ENCODE measurements at regions not wholly inside any gene's neighbourhood (a gene's known extent, or its start where the extent isn't known, plus 50 kb on each side); places are given as distances from the start of the nearest gene placed in this dataset.

- DNase-seq = peak; percentile 42
Measured at GRCh38 chr20:56998438-56998837, 268.0 kb downstream of the BMP7 start.

GRCh38 chr20:57000441-57000968 is 265.9 kb downstream of the BMP7 start:
- Histone ChIP-seq H3K9me3 (ENCODE audit: low read length) (peaks cover 9% of the 10 kb centered on the region), H3K79me2 (ENCODE audit: low read length) (no peaks in the 10 kb centered on the region), H3K4me3 (ENCODE audit: low read length) (no peak overlapping the region), H4K20me1 (ENCODE audit: insufficient read depth, low read depth, low read length) (no peaks in the 10 kb centered on the region), H3K9me2 (replicated peaks; ENCODE audit: insufficient read depth, low read length) (no peaks in the 10 kb centered on the region), H3K9ac (ENCODE audit: low read length) (no peak overlapping the region), H3K27ac (ENCODE audit: low read length) (no peak overlapping the region), H2AFZ (ENCODE audit: low read length) (no peak overlapping the region), H3K36me3 (ENCODE audit: insufficient read depth, low read length) (no peaks in the 10 kb centered on the region), H3K27me3 (ENCODE audit: low read length) (0 out of 2 replicates have a peak, but pooled peaks cover 3% of the 10 kb centered on the region), H3K4me1 (ENCODE audit: low read length) (no peaks in the 10 kb centered on the region; the same call in 1 of the 2 replicates), H3K4me2 (ENCODE audit: low read depth, low read length, poor library complexity, severe bottlenecking) (no peak overlapping the region)
- peak; percentile 4 for DNase-seq

More at GRCh38 chr20:56998438-56998837, 268.0 kb downstream of the BMP7 start:
- Histone ChIP-seq H3K4me1 (ENCODE audit: low read length) (peaks cover 3% of the 10 kb centered on the region; the same call in 1 of the 2 replicates), H3K9me2 (replicated peaks; ENCODE audit: insufficient read depth, low read length) (no peaks in the 10 kb centered on the region), H3K4me2 (ENCODE audit: low read depth, low read length, poor library complexity, severe bottlenecking) (no peak overlapping the region), H3K36me3 (ENCODE audit: insufficient read depth, low read length) (no peaks in the 10 kb centered on the region), H3K27me3 (ENCODE audit: low read length) (0 out of 2 replicates have a peak, but pooled peaks cover 3% of the 10 kb centered on the region), H3K27ac (ENCODE audit: low read length) (no peak overlapping the region), H4K20me1 (ENCODE audit: insufficient read depth, low read depth, low read length) (no peaks in the 10 kb centered on the region), H2AFZ (ENCODE audit: low read length) (no peak overlapping the region), H3K9me3 (ENCODE audit: low read length) (peaks cover 9% of the 10 kb centered on the region), H3K9ac (ENCODE audit: low read length) (no peak overlapping the region), H3K4me3 (ENCODE audit: low read length) (no peak overlapping the region), H3K79me2 (ENCODE audit: low read length) (no peaks in the 10 kb centered on the region)

GRCh38 chr20:57001126-57001767 is 265.2 kb downstream of the BMP7 start:
- Histone ChIP-seq H3K4me3 (ENCODE audit: low read length) (no peak overlapping the region), H3K36me3 (ENCODE audit: insufficient read depth, low read length) (no peaks in the 10 kb centered on the region), H2AFZ (ENCODE audit: low read length) (no peak overlapping the region), H3K27me3 (ENCODE audit: low read length) (0 out of 2 replicates have a peak, but pooled peaks cover 3% of the 10 kb centered on the region), H3K9me3 (ENCODE audit: low read length) (peaks cover 9% of the 10 kb centered on the region), H3K4me1 (ENCODE audit: low read length) (no peaks in the 10 kb centered on the region), H4K20me1 (ENCODE audit: insufficient read depth, low read depth, low read length) (no peaks in the 10 kb centered on the region), H3K9me2 (replicated peaks; ENCODE audit: insufficient read depth, low read length) (no peaks in the 10 kb centered on the region), H3K27ac (ENCODE audit: low read length) (no peak overlapping the region), H3K4me2 (ENCODE audit: low read depth, low read length, poor library complexity, severe bottlenecking) (no peak overlapping the region), H3K79me2 (ENCODE audit: low read length) (no peaks in the 10 kb centered on the region), H3K9ac (ENCODE audit: low read length) (no peak overlapping the region)
- DNase-seq = no peak

- no peak for DNase-seq
- Histone ChIP-seq H3K27ac (ENCODE audit: low read length) (no peak overlapping the region), H3K4me3 (ENCODE audit: low read length) (no peak overlapping the region), H3K79me2 (ENCODE audit: low read length) (no peaks in the 10 kb centered on the region), H3K9me3 (ENCODE audit: low read length) (peaks cover 9% of the 10 kb centered on the region), H3K36me3 (ENCODE audit: insufficient read depth, low read length) (no peaks in the 10 kb centered on the region), H3K9ac (ENCODE audit: low read length) (no peak overlapping the region), H3K27me3 (ENCODE audit: low read length) (0 out of 2 replicates have a peak, but pooled peaks cover 3% of the 10 kb centered on the region), H2AFZ (ENCODE audit: low read length) (no peak overlapping the region), H3K4me1 (ENCODE audit: low read length) (peaks cover 3% of the 10 kb centered on the region; the same call in 1 of the 2 replicates), H3K9me2 (replicated peaks; ENCODE audit: insufficient read depth, low read length) (no peaks in the 10 kb centered on the region), H4K20me1 (ENCODE audit: insufficient read depth, low read depth, low read length) (no peaks in the 10 kb centered on the region), H3K4me2 (ENCODE audit: low read depth, low read length, poor library complexity, severe bottlenecking) (no peak overlapping the region)
Measured at GRCh38 chr20:57002066-57002570, 264.3 kb downstream of the BMP7 start.

- 0 out of 2 replicates have a peak, but pooled peaks cover 3% of the 10 kb centered on the region for H3K27me3 ChIP-seq (ENCODE audit: low read length)
- H3K36me3 ChIP-seq (ENCODE audit: insufficient read depth, low read length) = no peaks in the 10 kb centered on the region
- H3K9ac ChIP-seq (ENCODE audit: low read length) = no peak overlapping the region
- no peaks in the 10 kb centered on the region for H3K9me2 ChIP-seq (replicated peaks; ENCODE audit: insufficient read depth, low read length)
- peaks cover 4% of the 10 kb centered on the region; the same call in 1 of the 2 replicates for H3K4me1 ChIP-seq (ENCODE audit: low read length)
- no peaks in the 10 kb centered on the region for H3K79me2 ChIP-seq (ENCODE audit: low read length)
- H4K20me1 ChIP-seq (ENCODE audit: insufficient read depth, low read depth, low read length) = no peaks in the 10 kb centered on the region
- no peak overlapping the region for H3K27ac ChIP-seq (ENCODE audit: low read length)
- no peak overlapping the region for H3K4me2 ChIP-seq (ENCODE audit: low read depth, low read length, poor library complexity, severe bottlenecking)
- H3K4me3 ChIP-seq (ENCODE audit: low read length) = no peak overlapping the region
- no peak for DNase-seq
- H3K9me3 ChIP-seq (ENCODE audit: low read length) = peaks cover 9% of the 10 kb centered on the region
- no peak overlapping the region for H2AFZ ChIP-seq (ENCODE audit: low read length)
Measured at GRCh38 chr20:57003012-57003411, 263.4 kb downstream of the BMP7 start.

- H3K9ac ChIP-seq (ENCODE audit: low read length) = no peak overlapping the region
- no peak overlapping the region for H3K4me2 ChIP-seq (ENCODE audit: low read depth, low read length, poor library complexity, severe bottlenecking)
- H4K20me1 ChIP-seq (ENCODE audit: insufficient read depth, low read depth, low read length) = no peaks in the 10 kb centered on the region
- no peak overlapping the region for H3K27ac ChIP-seq (ENCODE audit: low read length)
- H3K4me3 ChIP-seq (ENCODE audit: low read length) = no peak overlapping the region
- H3K4me1 ChIP-seq (ENCODE audit: low read length) = peaks cover 4% of the 10 kb centered on the region; the same call in 1 of the 2 replicates
- no peaks in the 10 kb centered on the region for H3K9me2 ChIP-seq (replicated peaks; ENCODE audit: insufficient read depth, low read length)
- H3K79me2 ChIP-seq (ENCODE audit: low read length) = no peaks in the 10 kb centered on the region
- no peak overlapping the region for H2AFZ ChIP-seq (ENCODE audit: low read length)
- H3K27me3 ChIP-seq (ENCODE audit: low read length) = 0 out of 2 replicates have a peak, but pooled peaks cover 3% of the 10 kb centered on the region
- H3K9me3 ChIP-seq (ENCODE audit: low read length) = no peaks in the 10 kb centered on the region; the same call in 1 of the 2 replicates
- DNase-seq = no peak
- no peaks in the 10 kb centered on the region for H3K36me3 ChIP-seq (ENCODE audit: insufficient read depth, low read length)
Measured at GRCh38 chr20:57004416-57004815, 262.0 kb downstream of the BMP7 start.

- H3K36me3 ChIP-seq (ENCODE audit: insufficient read depth, low read length) = no peaks in the 10 kb centered on the region
- no peak overlapping the region for H3K27ac ChIP-seq (ENCODE audit: low read length)
- no peaks in the 10 kb centered on the region for H3K27me3 ChIP-seq (ENCODE audit: low read length)
- no peak overlapping the region for H3K4me3 ChIP-seq (ENCODE audit: low read length)
- H4K20me1 ChIP-seq (ENCODE audit: insufficient read depth, low read depth, low read length) = no peaks in the 10 kb centered on the region
- peaks cover 4% of the 10 kb centered on the region; the same call in 1 of the 2 replicates for H3K4me1 ChIP-seq (ENCODE audit: low read length)
- no peak for DNase-seq
- H3K9ac ChIP-seq (ENCODE audit: low read length) = no peak overlapping the region
- no peak overlapping the region for H2AFZ ChIP-seq (ENCODE audit: low read length)
- no peak overlapping the region for H3K4me2 ChIP-seq (ENCODE audit: low read depth, low read length, poor library complexity, severe bottlenecking)
- no peaks in the 10 kb centered on the region for H3K79me2 ChIP-seq (ENCODE audit: low read length)
- no peaks in the 10 kb centered on the region for H3K9me2 ChIP-seq (replicated peaks; ENCODE audit: insufficient read depth, low read length)
- H3K9me3 ChIP-seq (ENCODE audit: low read length) = no peaks in the 10 kb centered on the region
Measured at GRCh38 chr20:57004951-57005933, 261.2 kb downstream of the BMP7 start.

Measured in Karpas-422 (cell line).